Heart left ventricle (tissue), 13 donors: ENCODE measurements at regions not wholly inside any gene's neighbourhood (a gene's known extent, or its start where the extent isn't known, plus 50 kb on each side); places are given as distances from the start of the nearest gene placed in this dataset.

Experiments
- CTCF ChIP-seq, 12 donors: fragments of 200-600 bp; sonication (generic) in 4 of 12; IDR thresholded peaks; one replicate each; pipeline versions ENCODE4 v1.5.0 to v1.8.0; 2018 to 2022; ENCODE audit warnings: antibody characterized with exemption in 12 of 12, mild to moderate bottlenecking in 5 of 12
- POLR2A ChIP-seq, 2 donors: fragments of 450-650 bp; IDR thresholded peaks; one replicate each; pipeline ENCODE4 v1.6.1; 2017; ENCODE audit warnings: antibody characterized with exemption in 2 of 2, mild to moderate bottlenecking in 2 of 2, moderate library complexity in 2 of 2
- donor health status: ischemic (EF 13 %, LVEDD 7.1; RV severe dilation, severe dysfunction).
- donor health status: DM: no; HTN: yes; CAD: no.
- donor health status: DM: no; HTN: no; CAD: no.
- donor health status: ischemic (EF 25% LVEDD 6.9; RV normal size, moderate dysfunction).
- donor health status: ischemic (EF 25% LVEDD 5.7; RV mildly dilated, moderate dysfunction).
- donor health status: ischemic (EF 35%, LVEDD 5.7; RV mildly dilated, moderate dysfunction).
- donor health status: nonischemic (EF 11% LVEDD 7.7; RV severe dilation, severe dysfunction).
- donor health status: DM: yes; HTN: yes; CAD: no.
- donor health status: PGD.
- donor health status: ischemic (EF 29% LVEDD 5.4; RV normal size, mild dysfunction).
- donor health status: nonischemic (EF 23%, LVEDD 6.1; RV moderate dilation, normal function).

DNA sequence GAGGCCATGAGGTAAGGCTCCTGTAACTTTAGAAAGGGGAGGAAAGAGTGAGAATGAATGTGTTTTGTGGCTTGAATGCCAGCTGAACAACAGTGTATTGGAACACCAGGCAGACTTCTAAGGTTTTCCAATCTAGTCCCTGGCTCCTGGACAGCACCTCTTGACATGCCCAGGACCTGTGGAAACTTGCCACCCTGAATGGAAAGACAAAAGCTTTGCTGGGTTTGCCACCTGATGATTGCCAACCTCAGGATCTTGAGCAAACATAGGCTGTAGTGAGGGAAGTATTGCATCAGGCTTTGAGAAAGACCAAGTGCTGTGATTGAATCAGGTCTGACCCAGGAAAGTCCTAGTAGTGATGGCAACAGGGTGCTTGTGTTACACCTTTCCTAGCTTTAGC is 1393.1 kb upstream of the DIAPH2 start:
- TF ChIP-seq CTCF (IDR thresholded peaks at IDR 0.05): no peak
- no peak for TF ChIP-seq POLR2A (IDR thresholded peaks at IDR 0.05)
